ENCODE measurements at regions not wholly inside any gene's neighbourhood (a gene's known extent, or its start where the extent isn't known, plus 50 kb on each side); places are given as distances from the start of the nearest gene placed in this dataset.
A peak's percentile ranks its signal among the peaks of the same experiment; 100 is the strongest.

DNA sequence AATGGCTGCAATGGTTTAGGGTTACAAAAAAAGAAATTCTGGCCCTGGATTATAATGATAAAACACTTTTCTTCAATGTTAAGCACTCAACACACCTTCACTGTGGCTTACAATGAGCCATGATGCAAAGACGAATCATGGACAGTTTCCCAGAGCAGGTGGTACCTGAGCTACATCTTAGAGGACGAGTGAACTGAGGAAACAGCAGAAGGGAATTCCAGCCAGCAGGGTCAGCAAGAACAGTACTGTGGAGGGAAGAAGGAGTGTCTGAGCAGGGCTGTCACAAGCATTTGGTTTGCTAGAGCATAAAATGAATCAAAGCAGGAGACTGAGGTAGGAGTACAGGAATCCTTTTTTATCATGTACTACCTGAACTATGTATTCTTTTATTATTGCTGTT, 332.8 kb upstream of the C11orf87 start:
- Histone ChIP-seq H2BK15ac (ENCODE audit: low read length) (no peak overlapping the region), H3K4me1 (replicated peaks in 1 of 4; ENCODE audit: control insufficient read depth in 3 of 4, insufficient read depth in 4 of 4, low read length in 3 of 4) (no peaks in the 10 kb centered on the region)
- FAIRE-seq: no peak

More for the DNA sequence above, 332.8 kb upstream of the C11orf87 start:
- no peak overlapping the region for H3K56ac ChIP-seq (replicated peaks; ENCODE audit: insufficient read length, low read depth, low read length)
- WGBS, 2 experiments (ENCODE audit: extremely low coverage in 1 of 2, insufficient coverage in 1 of 2, insufficient read length in 1 of 2, insufficient replicate concordance in 2 of 2, low coverage in 1 of 2, low lambda C conversion rate in 2 of 2, missing lambda C conversion rate in 1 of 2): 86% methylated on average over 2 of the region's 2 CpGs; no CpG with 5 or more reads in 1 of the 2 experiments
- CTCF ChIA-PET (ENCODE audit: partially characterized antibody): interaction anchor here (1.0 to 1.7 kb wide), 4 partner anchors 11 to 608 kb away, joined by 3 to 5 read pairs (median 4); no protein-coding TSS in a partner anchor
- H3K4me3 ChIP-seq (ENCODE audit: extremely low read depth in 1 of 4, insufficient read depth in 2 of 4, low read depth in 3 of 4, low read length in 4 of 4): no peak overlapping the region
- H3K4ac ChIP-seq (replicated peaks; ENCODE audit: insufficient read length, low read depth, low read length): no peak overlapping the region
- no peak overlapping the region for H2AK5ac ChIP-seq (ENCODE audit: low read depth, low read length)
- H3K4me2 ChIP-seq (ENCODE audit: insufficient read depth in 1 of 2, low read depth in 2 of 2, low read length in 2 of 2): no peak overlapping the region
- no peak overlapping the region for H3K23ac ChIP-seq (ENCODE audit: insufficient read length)
- no peak overlapping the region for H2BK120ac ChIP-seq (replicated peaks; ENCODE audit: low read depth, low read length)
- no peak overlapping the region for H4K5ac ChIP-seq (ENCODE audit: insufficient read length, low read depth, low read length)
- H4K20me1 ChIP-seq (replicated peaks in 1 of 2; ENCODE audit: control insufficient read depth in 1 of 2, insufficient read depth in 2 of 2, low read length in 2 of 2): no peaks in the 10 kb centered on the region
- POLR2A ChIA-PET (ENCODE audit: partially characterized antibody): no interaction called here
- H3K23me2 ChIP-seq (ENCODE audit: low read depth, low read length): no peaks in the 10 kb centered on the region
- TF ChIP-seq, protein P1, sequence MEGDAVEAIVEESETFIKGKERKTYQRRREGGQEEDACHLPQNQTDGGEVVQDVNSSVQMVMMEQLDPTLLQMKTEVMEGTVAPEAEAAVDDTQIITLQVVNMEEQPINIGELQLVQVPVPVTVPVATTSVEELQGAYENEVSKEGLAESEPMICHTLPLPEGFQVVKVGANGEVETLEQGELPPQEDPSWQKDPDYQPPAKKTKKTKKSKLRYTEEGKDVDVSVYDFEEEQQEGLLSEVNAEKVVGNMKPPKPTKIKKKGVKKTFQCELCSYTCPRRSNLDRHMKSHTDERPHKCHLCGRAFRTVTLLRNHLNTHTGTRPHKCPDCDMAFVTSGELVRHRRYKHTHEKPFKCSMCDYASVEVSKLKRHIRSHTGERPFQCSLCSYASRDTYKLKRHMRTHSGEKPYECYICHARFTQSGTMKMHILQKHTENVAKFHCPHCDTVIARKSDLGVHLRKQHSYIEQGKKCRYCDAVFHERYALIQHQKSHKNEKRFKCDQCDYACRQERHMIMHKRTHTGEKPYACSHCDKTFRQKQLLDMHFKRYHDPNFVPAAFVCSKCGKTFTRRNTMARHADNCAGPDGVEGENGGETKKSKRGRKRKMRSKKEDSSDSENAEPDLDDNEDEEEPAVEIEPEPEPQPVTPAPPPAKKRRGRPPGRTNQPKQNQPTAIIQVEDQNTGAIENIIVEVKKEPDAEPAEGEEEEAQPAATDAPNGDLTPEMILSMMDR (IDR thresholded peaks at IDR 0.05; ENCODE audit: control extremely low read depth in 1 of 3, insufficient read depth in 1 of 3, low read depth in 1 of 3, low read length in 3 of 3): peak in 1 of 3 experiments; percentile 8; a peak in 1 of 4 replicates
- no peak for TF ChIP-seq PHF8 (conservative IDR thresholded peaks at IDR 0.05; ENCODE audit: low read depth, low read length)
- H3K79me1 ChIP-seq (ENCODE audit: low read depth, low read length): no peaks in the 10 kb centered on the region
- H3K9ac ChIP-seq (replicated peaks in 1 of 4; ENCODE audit: extremely low read depth in 1 of 4, low read depth in 3 of 4, low read length in 3 of 4): no peak overlapping the region
- H3K27me3 ChIP-seq (replicated peaks in 1 of 4; ENCODE audit: control insufficient read depth in 3 of 4, extremely low read depth in 1 of 4, insufficient read depth in 3 of 4, low read length in 3 of 4): no peaks in the 10 kb centered on the region
- H3K14ac ChIP-seq (ENCODE audit: insufficient read length): no peak overlapping the region
- no peak overlapping the region for H2BK12ac ChIP-seq (ENCODE audit: low read depth, low read length)
- H2BK5ac ChIP-seq (ENCODE audit: low read depth, low read length): no peak overlapping the region
- no peak overlapping the region for H2BK20ac ChIP-seq (ENCODE audit: low read length)
- H4K91ac ChIP-seq (replicated peaks; ENCODE audit: insufficient read length, low read length): no peak overlapping the region
- H2AFZ ChIP-seq (ENCODE audit: low read length): no peak overlapping the region
- no peak overlapping the region for H3K18ac ChIP-seq (ENCODE audit: extremely low read depth, low read length)
- no peak for DNase-seq (ENCODE audit: low read depth in 1 of 2, low spot score in 2 of 2)
- no peaks in the 10 kb centered on the region for H3K36me3 ChIP-seq (ENCODE audit: control insufficient read depth in 2 of 4, insufficient read depth in 4 of 4, low read length in 3 of 4)
- H3K79me2 ChIP-seq (ENCODE audit: control insufficient read depth in 1 of 2, insufficient read depth in 2 of 2, low read length in 2 of 2): no peaks in the 10 kb centered on the region
- no peak overlapping the region for H4K8ac ChIP-seq (ENCODE audit: extremely low read depth, insufficient read depth, low read length)
- no peaks in the 10 kb centered on the region for H3K9me3 ChIP-seq (ENCODE audit: insufficient read depth in 2 of 2, low read depth in 1 of 2, low read length in 1 of 2)
- no peak overlapping the region for H3K27ac ChIP-seq (ENCODE audit: low read depth, low read length)
